HFF-Myc (cell line): ENCODE measurements at regions not wholly inside any gene's neighbourhood (a gene's known extent, or its start where the extent isn't known, plus 50 kb on each side); places are given as distances from the start of the nearest gene placed in this dataset.

ENCODE experiments used
- DNase-seq: peaks from one replicate; pipeline ENCODE4 v3.0.0-alpha.2; 2011; ENCODE audit warnings: low read depth; ENCODE audit errors: extremely low read depth
- H3K4me3 ChIP-seq: replicated peaks from 2 replicates; pipeline ENCODE4 v1.5.1; 2011; ENCODE audit warnings: low read depth, mild to moderate bottlenecking, control low read depth, low read length
- TF ChIP-seq, protein P1 (sequence below): IDR thresholded peaks from 2 replicates; pipeline ENCODE4 v1.5.1; 2012; ENCODE audit warnings: mild to moderate bottlenecking, low read depth, low read length, control low read depth; ENCODE audit errors: missing control alignments

DNA sequence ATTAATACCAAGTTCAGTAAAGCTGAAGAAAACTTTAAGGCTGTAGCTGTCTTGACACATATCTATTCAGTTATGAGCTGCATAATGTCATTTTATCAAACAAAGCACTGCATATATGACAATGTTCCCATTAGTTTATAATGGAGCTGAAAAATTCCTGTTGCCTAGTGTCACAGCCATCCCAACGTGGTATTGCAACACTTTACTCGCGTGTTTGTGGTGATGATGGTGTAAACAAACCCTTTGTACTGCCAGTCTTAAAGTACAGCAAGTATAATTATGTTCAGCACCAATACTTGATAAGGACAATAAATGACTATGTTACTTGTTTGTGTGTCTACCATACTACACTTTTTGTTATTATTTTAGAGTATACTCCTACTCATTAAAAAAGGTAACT lies 1415.6 kb upstream of the PCDH7 start:
- no peak for DNase-seq
- H3K4me3 ChIP-seq, result no peak overlapping the region
- TF ChIP-seq, protein P1, sequence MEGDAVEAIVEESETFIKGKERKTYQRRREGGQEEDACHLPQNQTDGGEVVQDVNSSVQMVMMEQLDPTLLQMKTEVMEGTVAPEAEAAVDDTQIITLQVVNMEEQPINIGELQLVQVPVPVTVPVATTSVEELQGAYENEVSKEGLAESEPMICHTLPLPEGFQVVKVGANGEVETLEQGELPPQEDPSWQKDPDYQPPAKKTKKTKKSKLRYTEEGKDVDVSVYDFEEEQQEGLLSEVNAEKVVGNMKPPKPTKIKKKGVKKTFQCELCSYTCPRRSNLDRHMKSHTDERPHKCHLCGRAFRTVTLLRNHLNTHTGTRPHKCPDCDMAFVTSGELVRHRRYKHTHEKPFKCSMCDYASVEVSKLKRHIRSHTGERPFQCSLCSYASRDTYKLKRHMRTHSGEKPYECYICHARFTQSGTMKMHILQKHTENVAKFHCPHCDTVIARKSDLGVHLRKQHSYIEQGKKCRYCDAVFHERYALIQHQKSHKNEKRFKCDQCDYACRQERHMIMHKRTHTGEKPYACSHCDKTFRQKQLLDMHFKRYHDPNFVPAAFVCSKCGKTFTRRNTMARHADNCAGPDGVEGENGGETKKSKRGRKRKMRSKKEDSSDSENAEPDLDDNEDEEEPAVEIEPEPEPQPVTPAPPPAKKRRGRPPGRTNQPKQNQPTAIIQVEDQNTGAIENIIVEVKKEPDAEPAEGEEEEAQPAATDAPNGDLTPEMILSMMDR, result no peak

DNA sequence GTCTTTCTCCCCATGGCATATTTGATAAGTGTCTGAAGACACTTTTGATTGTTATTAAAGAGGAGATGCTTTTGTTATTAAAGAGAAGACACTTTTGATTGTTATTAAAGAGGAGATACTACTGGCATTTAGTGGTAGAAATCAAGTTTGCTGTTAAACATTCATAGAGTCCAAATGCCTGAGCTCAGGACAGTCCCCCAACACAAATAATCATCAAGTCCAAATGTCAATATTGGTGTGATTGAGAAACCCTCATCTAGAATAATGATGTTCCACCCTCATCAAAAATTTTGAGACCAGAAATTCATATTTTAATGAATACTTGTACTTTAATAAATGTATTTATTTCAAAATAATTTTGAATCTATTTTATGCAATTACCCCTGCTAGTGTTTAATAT lies 1412.9 kb upstream of the PCDH7 start:
- no peak for DNase-seq
- TF ChIP-seq, protein P1, result no peak
- no peak overlapping the region for H3K4me3 ChIP-seq

GRCh38 chr4:29307755-29308154 lies 1412.4 kb upstream of the PCDH7 start:
- TF ChIP-seq, protein P1, result no peak
- no peak overlapping the region for H3K4me3 ChIP-seq
- no peak for DNase-seq

- no peak for DNase-seq
- H3K4me3 ChIP-seq, result no peak overlapping the region
- TF ChIP-seq, protein P1, result no peak
These were observed 1411.1 kb upstream of the PCDH7 start for GRCh38 chr4:29309050-29309449.

GRCh38 chr4:29310252-29310651 lies 1409.9 kb upstream of the PCDH7 start:
- TF ChIP-seq, protein P1, result no peak
- no peak for DNase-seq
- H3K4me3 ChIP-seq, result no peak overlapping the region

DNA sequence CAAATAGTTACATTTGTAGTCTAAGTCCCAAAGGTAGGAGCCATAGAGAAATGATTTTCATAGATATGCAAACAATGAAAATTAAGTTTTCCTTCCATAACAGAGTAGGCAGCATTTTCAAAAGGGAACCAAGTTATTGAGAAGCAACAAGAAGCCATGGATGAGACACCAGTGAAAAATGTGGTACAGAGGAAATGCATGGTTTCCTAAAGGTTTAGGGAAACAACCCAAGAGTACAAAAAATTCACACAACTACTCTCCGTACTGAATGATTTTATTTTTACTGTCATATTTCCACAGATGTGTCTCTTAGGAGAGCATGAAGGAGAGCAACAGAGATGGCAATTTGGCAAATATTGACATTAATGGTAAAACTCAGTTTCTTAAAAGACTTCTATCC lies 1408.9 kb upstream of the PCDH7 start:
- no peak for DNase-seq
- H3K4me3 ChIP-seq, result no peak overlapping the region
- TF ChIP-seq, protein P1, result no peak

- H3K4me3 ChIP-seq, result no peak overlapping the region
- TF ChIP-seq, protein P1, result no peak
- DNase-seq, result no peak
These were observed 1400.4 kb upstream of the PCDH7 start for GRCh38 chr4:29319663-29320340.
